ENCODE measurements at regions not wholly inside any gene's neighbourhood (a gene's known extent, or its start where the extent isn't known, plus 50 kb on each side); places are given as distances from the start of the nearest gene placed in this dataset.

GRCh38 chr12:88338486-88338885 is 196.4 kb downstream of the TMTC3 start:
- TF ChIP-seq EZH2phosphoT487 (IDR thresholded peaks at IDR 0.05; ENCODE audit: insufficient read depth, low read depth) (no peak), EZH2 (IDR thresholded peaks at IDR 0.05; ENCODE audit: insufficient read depth, poor library complexity, severe bottlenecking) (no peak)

Measured in GM23248 (cell line).